ENCODE measurements at regions not wholly inside any gene's neighbourhood (a gene's known extent, or its start where the extent isn't known, plus 50 kb on each side); places are given as distances from the start of the nearest gene placed in this dataset.

DNA sequence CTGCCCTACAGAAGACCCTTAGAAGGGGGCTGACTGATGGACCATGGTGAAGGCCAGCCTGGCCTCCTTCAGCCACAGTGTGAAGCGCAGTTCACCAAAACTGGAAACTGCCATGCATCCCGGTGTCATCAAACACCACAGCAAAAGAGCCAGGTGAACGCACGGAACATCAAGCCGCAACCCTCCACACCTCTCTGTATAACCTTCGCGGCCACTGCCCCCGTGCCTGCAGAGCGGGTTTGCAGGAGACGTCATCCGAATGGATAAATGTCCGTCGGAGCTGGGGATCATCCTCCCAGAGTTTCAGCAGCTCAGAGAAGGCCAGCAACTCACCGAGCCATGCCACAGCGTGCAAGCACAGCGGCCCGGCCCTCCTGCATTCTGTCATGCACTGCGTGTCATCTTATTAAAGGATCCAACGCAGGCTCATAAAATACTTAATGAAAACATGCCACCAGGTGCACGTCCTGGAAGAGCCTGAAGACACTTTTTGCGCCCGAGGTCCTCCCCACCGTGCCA lies 309.9 kb downstream of the BRD1 start:
- TF ChIP-seq, protein P1, sequence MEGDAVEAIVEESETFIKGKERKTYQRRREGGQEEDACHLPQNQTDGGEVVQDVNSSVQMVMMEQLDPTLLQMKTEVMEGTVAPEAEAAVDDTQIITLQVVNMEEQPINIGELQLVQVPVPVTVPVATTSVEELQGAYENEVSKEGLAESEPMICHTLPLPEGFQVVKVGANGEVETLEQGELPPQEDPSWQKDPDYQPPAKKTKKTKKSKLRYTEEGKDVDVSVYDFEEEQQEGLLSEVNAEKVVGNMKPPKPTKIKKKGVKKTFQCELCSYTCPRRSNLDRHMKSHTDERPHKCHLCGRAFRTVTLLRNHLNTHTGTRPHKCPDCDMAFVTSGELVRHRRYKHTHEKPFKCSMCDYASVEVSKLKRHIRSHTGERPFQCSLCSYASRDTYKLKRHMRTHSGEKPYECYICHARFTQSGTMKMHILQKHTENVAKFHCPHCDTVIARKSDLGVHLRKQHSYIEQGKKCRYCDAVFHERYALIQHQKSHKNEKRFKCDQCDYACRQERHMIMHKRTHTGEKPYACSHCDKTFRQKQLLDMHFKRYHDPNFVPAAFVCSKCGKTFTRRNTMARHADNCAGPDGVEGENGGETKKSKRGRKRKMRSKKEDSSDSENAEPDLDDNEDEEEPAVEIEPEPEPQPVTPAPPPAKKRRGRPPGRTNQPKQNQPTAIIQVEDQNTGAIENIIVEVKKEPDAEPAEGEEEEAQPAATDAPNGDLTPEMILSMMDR (IDR thresholded peaks at IDR 0.05): no peak
- TF ChIP-seq EZH2 (IDR thresholded peaks at IDR 0.05; ENCODE audit: borderline replicate concordance, insufficient read depth, low read depth, low read length, poor library complexity, severe bottlenecking): no peak
